GM03348 (cell line): ENCODE measurements at regions not wholly inside any gene's neighbourhood (a gene's known extent, or its start where the extent isn't known, plus 50 kb on each side); places are given as distances from the start of the nearest gene placed in this dataset.
"Not testable (repeated sequence)": the region's sequence is repeated elsewhere in the genome, so short reads cannot be mapped to it uniquely, and the experiment has no call there.

ENCODE experiments used
- DNase-seq: peaks from one replicate; pipeline ENCODE4 v3.0.0; 2012; ENCODE audit warnings: low spot score

GRCh38 chr6:74631564-74631963, 574.3 kb downstream of the COL12A1 start:
- DNase-seq: no peak

GRCh38 chr6:74626288-74626687, 579.6 kb downstream of the COL12A1 start:
- no peak for DNase-seq

GRCh38 chr6:74623027-74623426, 582.8 kb downstream of the COL12A1 start:
- no peak for DNase-seq

- DNase-seq: no peak
Measured at GRCh38 chr6:74611220-74611619, 594.6 kb downstream of the COL12A1 start.

GRCh38 chr6:74610352-74610751, 595.5 kb downstream of the COL12A1 start:
- no peak for DNase-seq

GRCh38 chr6:74609871-74610270, 596.0 kb downstream of the COL12A1 start:
- DNase-seq: no peak

GRCh38 chr6:74607934-74608333, 597.9 kb downstream of the COL12A1 start:
- no peak for DNase-seq

- no peak for DNase-seq
Measured at GRCh38 chr6:74607468-74607867, 598.4 kb downstream of the COL12A1 start.

- DNase-seq: peak; percentile 76
Measured at GRCh38 chr6:74606582-74607071, 599.2 kb downstream of the COL12A1 start.

- no peak for DNase-seq
Measured at GRCh38 chr6:74605922-74606581, 599.8 kb downstream of the COL12A1 start.

GRCh38 chr6:74604279-74604678, 601.6 kb downstream of the COL12A1 start:
- DNase-seq: no peak

GRCh38 chr6:74603322-74604076, 602.4 kb downstream of the COL12A1 start:
- DNase-seq: peak; percentile 24

- no peak for DNase-seq
Measured at GRCh38 chr6:74602206-74602605, 603.6 kb downstream of the COL12A1 start.

- peak; percentile 41 for DNase-seq
Measured at GRCh38 chr6:74598462-74599393, 607.1 kb downstream of the COL12A1 start.

GRCh38 chr6:74597840-74598239, 608.0 kb downstream of the COL12A1 start:
- DNase-seq: no peak

GRCh38 chr6:74597266-74597665, 608.6 kb downstream of the COL12A1 start:
- peak; percentile 39 for DNase-seq

- peak; percentile 65 for DNase-seq
Measured at GRCh38 chr6:74596588-74596987, 609.3 kb downstream of the COL12A1 start.

- not testable (repeated sequence) for DNase-seq
Measured at GRCh38 chr6:74594350-74594749, 611.5 kb downstream of the COL12A1 start.

- no peak for DNase-seq
Measured at GRCh38 chr6:74588094-74588832, 617.6 kb downstream of the COL12A1 start.

GRCh38 chr6:74587386-74587785, 618.5 kb downstream of the COL12A1 start:
- DNase-seq: no peak

- DNase-seq: no peak
Measured at GRCh38 chr6:74585753-74586152, 620.1 kb downstream of the COL12A1 start.

- DNase-seq: no peak
Measured at GRCh38 chr6:74581681-74582080, 624.2 kb downstream of the COL12A1 start.
